ENCODE measurements at regions not wholly inside any gene's neighbourhood (a gene's known extent, or its start where the extent isn't known, plus 50 kb on each side); places are given as distances from the start of the nearest gene placed in this dataset.
A peak's percentile ranks its signal among the peaks of the same experiment; 100 is the strongest.
"Not testable (repeated sequence)": the region's sequence is repeated elsewhere in the genome, so short reads cannot be mapped to it uniquely, and the experiment has no call there.

- FAIRE-seq (no peak), DNase-seq (ENCODE audit: insufficient read length) (no peak)
- TF ChIP-seq POLR2A (IDR thresholded peaks at IDR 0.05; ENCODE audit: low read depth, low read length) (no peak), POLR2AphosphoS5 (IDR thresholded peaks at IDR 0.05; ENCODE audit: low read depth, low read length) (no peak), TAF1 (IDR thresholded peaks at IDR 0.05; ENCODE audit: borderline replicate concordance, low read depth, low read length) (no peak)
Observed at GRCh38 chr14:59036134-59036533, 152.3 kb upstream of the DAAM1 start.

GRCh38 chr14:59037086-59037485, 151.4 kb upstream of the DAAM1 start:
- FAIRE-seq (no peak), DNase-seq (ENCODE audit: insufficient read length) (no peak)
- TF ChIP-seq POLR2A (IDR thresholded peaks at IDR 0.05; ENCODE audit: low read depth, low read length) (no peak), POLR2AphosphoS5 (IDR thresholded peaks at IDR 0.05; ENCODE audit: low read depth, low read length) (no peak), TAF1 (IDR thresholded peaks at IDR 0.05; ENCODE audit: borderline replicate concordance, low read depth, low read length) (no peak)

GRCh38 chr14:59037620-59038019, 150.8 kb upstream of the DAAM1 start:
- TF ChIP-seq POLR2AphosphoS5 (IDR thresholded peaks at IDR 0.05; ENCODE audit: low read depth, low read length), result no peak
- TF ChIP-seq TAF1 (IDR thresholded peaks at IDR 0.05; ENCODE audit: borderline replicate concordance, low read depth, low read length), result no peak
- no peak for TF ChIP-seq POLR2A (IDR thresholded peaks at IDR 0.05; ENCODE audit: low read depth, low read length)
- DNase-seq (ENCODE audit: insufficient read length) (no peak), FAIRE-seq (no peak)

- no peak for TF ChIP-seq TAF1 (IDR thresholded peaks at IDR 0.05; ENCODE audit: borderline replicate concordance, low read depth, low read length)
- no peak for TF ChIP-seq POLR2A (IDR thresholded peaks at IDR 0.05; ENCODE audit: low read depth, low read length)
- no peak for TF ChIP-seq POLR2AphosphoS5 (IDR thresholded peaks at IDR 0.05; ENCODE audit: low read depth, low read length)
- DNase-seq (ENCODE audit: insufficient read length) (no peak), FAIRE-seq (no peak)
Observed at GRCh38 chr14:59038746-59039145, 149.7 kb upstream of the DAAM1 start.

- TF ChIP-seq POLR2A (IDR thresholded peaks at IDR 0.05; ENCODE audit: low read depth, low read length), result no peak
- DNase-seq (ENCODE audit: insufficient read length) (no peak), FAIRE-seq (no peak)
Observed at GRCh38 chr14:59041308-59041707, 147.2 kb upstream of the DAAM1 start.

GRCh38 chr14:59044707-59045106, 143.8 kb upstream of the DAAM1 start:
- DNase-seq (ENCODE audit: insufficient read length) (no peak), FAIRE-seq (no peak)
- TF ChIP-seq TAF1 (IDR thresholded peaks at IDR 0.05; ENCODE audit: borderline replicate concordance, low read depth, low read length) (no peak), POLR2AphosphoS5 (IDR thresholded peaks at IDR 0.05; ENCODE audit: low read depth, low read length) (no peak)

- FAIRE-seq, result no peak
- TF ChIP-seq TAF1 (IDR thresholded peaks at IDR 0.05; ENCODE audit: borderline replicate concordance, low read depth, low read length) (no peak), POLR2A (IDR thresholded peaks at IDR 0.05; ENCODE audit: low read depth, low read length) (no peak), POLR2AphosphoS5 (IDR thresholded peaks at IDR 0.05; ENCODE audit: low read depth, low read length) (no peak)
Observed at GRCh38 chr14:59046746-59047145, 141.7 kb upstream of the DAAM1 start.

GRCh38 chr14:59055006-59055405, 133.5 kb upstream of the DAAM1 start:
- TF ChIP-seq TAF1 (IDR thresholded peaks at IDR 0.05; ENCODE audit: borderline replicate concordance, low read depth, low read length), result no peak
- TF ChIP-seq POLR2AphosphoS5 (IDR thresholded peaks at IDR 0.05; ENCODE audit: low read depth, low read length), result no peak
- TF ChIP-seq POLR2A (IDR thresholded peaks at IDR 0.05; ENCODE audit: low read depth, low read length), result no peak
- no peak for FAIRE-seq
- DNase-seq (ENCODE audit: insufficient read length), result no peak

More at GRCh38 chr14:59046746-59047145, 141.7 kb upstream of the DAAM1 start:
- no peak for DNase-seq (ENCODE audit: insufficient read length)

GRCh38 chr14:59055439-59056045, 132.9 kb upstream of the DAAM1 start:
- no peak for DNase-seq (ENCODE audit: insufficient read length)
- no peak for TF ChIP-seq POLR2AphosphoS5 (IDR thresholded peaks at IDR 0.05; ENCODE audit: low read depth, low read length)
- TF ChIP-seq POLR2A (IDR thresholded peaks at IDR 0.05; ENCODE audit: low read depth, low read length), result no peak
- TF ChIP-seq TAF1 (IDR thresholded peaks at IDR 0.05; ENCODE audit: borderline replicate concordance, low read depth, low read length), result no peak
- peak; percentile 63 for FAIRE-seq

GRCh38 chr14:59057551-59057950, 130.9 kb upstream of the DAAM1 start:
- DNase-seq (ENCODE audit: insufficient read length), result no peak
- no peak for FAIRE-seq
- TF ChIP-seq TAF1 (IDR thresholded peaks at IDR 0.05; ENCODE audit: borderline replicate concordance, low read depth, low read length), result no peak
- TF ChIP-seq POLR2AphosphoS5 (IDR thresholded peaks at IDR 0.05; ENCODE audit: low read depth, low read length), result no peak
- no peak for TF ChIP-seq POLR2A (IDR thresholded peaks at IDR 0.05; ENCODE audit: low read depth, low read length)

- not testable (repeated sequence) for DNase-seq (ENCODE audit: insufficient read length); FAIRE-seq
Observed at GRCh38 chr14:59058776-59059175, 129.7 kb upstream of the DAAM1 start.

- DNase-seq (ENCODE audit: insufficient read length), result no peak
- no peak for FAIRE-seq
- no peak for TF ChIP-seq POLR2AphosphoS5 (IDR thresholded peaks at IDR 0.05; ENCODE audit: low read depth, low read length)
- no peak for TF ChIP-seq TAF1 (IDR thresholded peaks at IDR 0.05; ENCODE audit: borderline replicate concordance, low read depth, low read length)
- TF ChIP-seq POLR2A (IDR thresholded peaks at IDR 0.05; ENCODE audit: low read depth, low read length), result no peak
Observed at GRCh38 chr14:59060841-59061240, 127.6 kb upstream of the DAAM1 start.

- FAIRE-seq (no peak), DNase-seq (ENCODE audit: insufficient read length) (no peak)
- no peak for TF ChIP-seq POLR2AphosphoS5 (IDR thresholded peaks at IDR 0.05; ENCODE audit: low read depth, low read length)
Observed at GRCh38 chr14:59061292-59061691, 127.2 kb upstream of the DAAM1 start.
